Hematopoietic multipotent progenitor cell treated with erythropoietin and hydrocortisone succinate and interleukin-3 and kit ligand, for 8 days (in vitro differentiated cells): ENCODE measurements at regions not wholly inside any gene's neighbourhood (a gene's known extent, or its start where the extent isn't known, plus 50 kb on each side); places are given as distances from the start of the nearest gene placed in this dataset.
"Not testable (repeated sequence)": the region's sequence is repeated elsewhere in the genome, so short reads cannot be mapped to it uniquely, and the experiment has no call there.

ENCODE experiments used
- DNase-seq: peaks from one replicate; pipeline ENCODE4 v3.0.0-alpha.2; 2015

- no peak for DNase-seq
These were observed 101.0 kb upstream of the PTPN3 start for GRCh38 chr9:109599131-109599530.

GRCh38 chr9:109599711-109600110 is 101.6 kb upstream of the PTPN3 start:
- no peak for DNase-seq

GRCh38 chr9:109600142-109600541 is 102.0 kb upstream of the PTPN3 start:
- DNase-seq = peak; percentile 41

GRCh38 chr9:109601181-109601580 is 103.1 kb upstream of the PTPN3 start:
- DNase-seq = no peak

GRCh38 chr9:109602987-109603386 is 104.9 kb upstream of the PTPN3 start:
- no peak for DNase-seq

- no peak for DNase-seq
These were observed 106.0 kb upstream of the PTPN3 start for GRCh38 chr9:109604131-109604530.

- no peak for DNase-seq
These were observed 106.7 kb upstream of the PTPN3 start for GRCh38 chr9:109604781-109605180.

GRCh38 chr9:109609060-109609459 is 111.0 kb upstream of the PTPN3 start:
- DNase-seq = no peak

- no peak for DNase-seq
These were observed 118.5 kb upstream of the PTPN3 start for GRCh38 chr9:109616571-109617120.

GRCh38 chr9:109619310-109619709 is 121.2 kb upstream of the PTPN3 start:
- DNase-seq = no peak

GRCh38 chr9:109624143-109624542 is 126.0 kb upstream of the PTPN3 start:
- no peak for DNase-seq

- DNase-seq = no peak
These were observed 126.8 kb upstream of the PTPN3 start for GRCh38 chr9:109624896-109625295.

- DNase-seq = no peak
These were observed 128.9 kb upstream of the PTPN3 start for GRCh38 chr9:109627042-109627441.

- DNase-seq = no peak
These were observed 131.5 kb upstream of the PTPN3 start for GRCh38 chr9:109629615-109630014.

- no peak for DNase-seq
These were observed 134.7 kb upstream of the PTPN3 start for GRCh38 chr9:109632817-109633216.

GRCh38 chr9:109639674-109640579 is 140.1 kb upstream of the PALM2AKAP2 start:
- no peak for DNase-seq

GRCh38 chr9:109640580-109641371 is 139.2 kb upstream of the PALM2AKAP2 start:
- DNase-seq = no peak

GRCh38 chr9:109641372-109641659 is 138.7 kb upstream of the PALM2AKAP2 start:
- DNase-seq = no peak

GRCh38 chr9:109652112-109652511 is 127.9 kb upstream of the PALM2AKAP2 start:
- DNase-seq = no peak

GRCh38 chr9:109652971-109653370 is 127.0 kb upstream of the PALM2AKAP2 start:
- DNase-seq = no peak

- no peak for DNase-seq
These were observed 126.5 kb upstream of the PALM2AKAP2 start for GRCh38 chr9:109653470-109653869.

- not testable (repeated sequence) for DNase-seq
These were observed 116.0 kb upstream of the PALM2AKAP2 start for GRCh38 chr9:109663978-109664377.

GRCh38 chr9:109665736-109666135 is 114.3 kb upstream of the PALM2AKAP2 start:
- DNase-seq = not testable (repeated sequence)

GRCh38 chr9:109681301-109681700 is 98.7 kb upstream of the PALM2AKAP2 start:
- no peak for DNase-seq
